SJCRH30 (cell line): ENCODE measurements at regions not wholly inside any gene's neighbourhood (a gene's known extent, or its start where the extent isn't known, plus 50 kb on each side); places are given as distances from the start of the nearest gene placed in this dataset.

Experiments
- DNase-seq, 2 experiments: peaks; one replicate each; pipeline ENCODE4 v3.0.0-alpha.2; 2015 to 2020
- H3K27ac ChIP-seq: fragments of 250-450 bp; sonication (Bioruptor Pico); 2 replicates; pipeline ENCODE4 v1.5.1; 2020; ENCODE audit warnings: mild to moderate bottlenecking, moderate library complexity
- H3K27me3 ChIP-seq: fragments of 250-450 bp; sonication (Bioruptor Pico); 2 replicates; pipeline ENCODE4 v1.5.1; 2020; ENCODE audit warnings: mild to moderate bottlenecking, moderate library complexity
- H3K36me3 ChIP-seq: fragments of 250-450 bp; sonication (Bioruptor Pico); 2 replicates; pipeline ENCODE4 v1.5.1; 2020; ENCODE audit warnings: mild to moderate bottlenecking, moderate library complexity
- H3K4me1 ChIP-seq: fragments of 250-450 bp; sonication (Bioruptor Pico); 2 replicates; pipeline ENCODE4 v1.5.1; 2020; ENCODE audit warnings: mild to moderate bottlenecking, moderate library complexity
- H3K4me3 ChIP-seq: fragments of 250-450 bp; sonication (Bioruptor Pico); 2 replicates; pipeline ENCODE4 v1.5.1; 2020; ENCODE audit warnings: mild to moderate bottlenecking, moderate library complexity
- H3K9me3 ChIP-seq: fragments of 250-450 bp; sonication (Bioruptor Pico); replicated peaks from 2 replicates; pipeline ENCODE4 v1.5.1; 2020; ENCODE audit warnings: mild to moderate bottlenecking, moderate library complexity

GRCh38 chr9:13351778-13352386, 72.4 kb upstream of the MPDZ start:
- DNase-seq, result peak; percentile 25 to 75
- Histone ChIP-seq H3K9me3 (no peaks in the 10 kb centered on the region), H3K4me3 (no peak overlapping the region), H3K27ac (no peak overlapping the region), H3K36me3 (no peaks in the 10 kb centered on the region), H3K27me3 (no peaks in the 10 kb centered on the region), H3K4me1 (peaks cover 2% of the 10 kb centered on the region; the same call in 1 of the 2 replicates)

DNA sequence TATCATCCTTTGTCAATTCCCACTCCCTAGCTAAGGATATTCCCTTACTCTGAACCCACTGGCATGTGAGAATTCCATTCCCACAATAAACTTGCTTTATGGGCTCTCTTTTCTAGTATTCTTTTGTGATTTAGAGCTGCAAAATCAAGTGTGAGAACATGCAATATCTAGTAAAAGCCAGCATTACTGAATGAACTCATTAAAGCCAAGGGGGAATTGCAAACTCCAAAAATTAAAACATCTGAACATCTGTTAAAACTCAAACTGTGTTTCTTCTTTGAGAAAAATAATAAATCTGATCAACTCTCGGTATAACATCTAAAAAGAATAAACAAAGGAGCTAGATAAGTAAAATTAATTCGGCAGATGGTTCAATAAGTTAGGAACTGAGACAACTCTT, 53.1 kb upstream of the MPDZ start:
- no peaks in the 10 kb centered on the region for H3K36me3 ChIP-seq
- H3K9me3 ChIP-seq, result no peaks in the 10 kb centered on the region
- H3K4me3 ChIP-seq, result no peak overlapping the region
- H3K27me3 ChIP-seq, result no peaks in the 10 kb centered on the region
- no peaks in the 10 kb centered on the region for H3K4me1 ChIP-seq
- no peak for DNase-seq
- no peak overlapping the region for H3K27ac ChIP-seq

DNA sequence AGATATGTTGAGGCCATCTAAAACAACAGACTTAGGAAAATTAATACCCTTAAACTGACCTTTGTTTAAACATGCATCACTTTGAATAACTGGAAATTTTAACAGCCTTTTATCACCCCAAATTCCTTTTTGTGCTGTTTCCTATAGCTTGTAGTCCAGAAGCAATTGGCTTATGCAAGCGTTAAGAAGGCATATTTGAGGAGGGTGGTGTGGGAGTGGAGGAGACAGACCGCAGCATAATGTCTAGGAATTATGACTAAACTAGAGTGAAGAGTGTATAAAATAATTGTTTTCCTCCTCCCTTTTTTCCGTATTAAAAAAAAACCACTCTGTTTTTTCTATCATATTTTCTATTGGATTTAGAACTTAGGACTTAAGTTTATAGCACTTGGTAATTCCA, 51.8 kb upstream of the MPDZ start:
- Histone ChIP-seq H3K4me3 (no peak overlapping the region), H3K27ac (no peak overlapping the region), H3K9me3 (no peaks in the 10 kb centered on the region), H3K4me1 (no peaks in the 10 kb centered on the region), H3K27me3 (no peaks in the 10 kb centered on the region), H3K36me3 (no peaks in the 10 kb centered on the region)
- no peak for DNase-seq

GRCh38 chr9:13330396-13331004, 51.0 kb upstream of the MPDZ start:
- no peaks in the 10 kb centered on the region for H3K27me3 ChIP-seq
- H3K4me3 ChIP-seq, result no peak overlapping the region
- DNase-seq, result no peak
- no peaks in the 10 kb centered on the region for H3K36me3 ChIP-seq
- H3K27ac ChIP-seq, result no peak overlapping the region
- no peaks in the 10 kb centered on the region for H3K9me3 ChIP-seq
- H3K4me1 ChIP-seq, result no peaks in the 10 kb centered on the region
